GM21786 (cell line): ENCODE measurements at regions not wholly inside any gene's neighbourhood (a gene's known extent, or its start where the extent isn't known, plus 50 kb on each side); places are given as distances from the start of the nearest gene placed in this dataset.
"Not testable (repeated sequence)": the region's sequence is repeated elsewhere in the genome, so short reads cannot be mapped to it uniquely, and the experiment has no call there.

ENCODE experiments used
- ATAC-seq: cut with Tn5 transposase; IDR thresholded peaks from one replicate; pipeline ENCODE4 v1.9.1; 2021; ENCODE audit not compliant: unreplicated experiment

- ATAC-seq, result no peak
These were observed 307.9 kb downstream of the PDCD6IP start for GRCh38 chr3:34106379-34106778.

- ATAC-seq, result peak; percentile 39
These were observed 308.4 kb downstream of the PDCD6IP start for GRCh38 chr3:34106879-34107278.

GRCh38 chr3:34107669-34108068 is 309.2 kb downstream of the PDCD6IP start:
- peak; percentile 47 for ATAC-seq

GRCh38 chr3:34109021-34109420 is 310.6 kb downstream of the PDCD6IP start:
- ATAC-seq, result no peak

GRCh38 chr3:34109846-34110245 is 311.4 kb downstream of the PDCD6IP start:
- ATAC-seq, result peak; percentile 44

- ATAC-seq, result no peak
These were observed 312.9 kb downstream of the PDCD6IP start for GRCh38 chr3:34111361-34111760.

- not testable (repeated sequence) for ATAC-seq
These were observed 313.8 kb downstream of the PDCD6IP start for GRCh38 chr3:34112261-34112660.

- no peak for ATAC-seq
These were observed 332.7 kb downstream of the PDCD6IP start for GRCh38 chr3:34131091-34131490.

GRCh38 chr3:34132069-34132692 is 333.8 kb downstream of the PDCD6IP start:
- ATAC-seq, result no peak

GRCh38 chr3:34139566-34139965 is 341.1 kb downstream of the PDCD6IP start:
- ATAC-seq, result no peak

GRCh38 chr3:34140616-34141015 is 342.2 kb downstream of the PDCD6IP start:
- ATAC-seq, result no peak

- no peak for ATAC-seq
These were observed 343.5 kb downstream of the PDCD6IP start for GRCh38 chr3:34141841-34142337.

- no peak for ATAC-seq
These were observed 347.4 kb downstream of the PDCD6IP start for GRCh38 chr3:34145796-34146195.

GRCh38 chr3:34146596-34146995 is 348.2 kb downstream of the PDCD6IP start:
- no peak for ATAC-seq

- ATAC-seq, result peak; percentile 29
These were observed 352.6 kb downstream of the PDCD6IP start for GRCh38 chr3:34150992-34151391.

- no peak for ATAC-seq
These were observed 354.2 kb downstream of the PDCD6IP start for GRCh38 chr3:34152656-34153055.

GRCh38 chr3:34155108-34155507 is 356.7 kb downstream of the PDCD6IP start:
- no peak for ATAC-seq

GRCh38 chr3:34155666-34156065 is 357.2 kb downstream of the PDCD6IP start:
- ATAC-seq, result peak; percentile 84

- no peak for ATAC-seq
These were observed 359.1 kb downstream of the PDCD6IP start for GRCh38 chr3:34157491-34157890.

- no peak for ATAC-seq
These were observed 361.4 kb downstream of the PDCD6IP start for GRCh38 chr3:34159613-34160420.

GRCh38 chr3:34169636-34170035 is 371.2 kb downstream of the PDCD6IP start:
- ATAC-seq, result not testable (repeated sequence)

GRCh38 chr3:34174740-34175139 is 376.3 kb downstream of the PDCD6IP start:
- no peak for ATAC-seq
